Mesenchymal stem cell (in vitro differentiated cells and primary cell): ENCODE measurements at regions not wholly inside any gene's neighbourhood (a gene's known extent, or its start where the extent isn't known, plus 50 kb on each side); places are given as distances from the start of the nearest gene placed in this dataset.

Experiments
- DNase-seq: peaks from one replicate; pipeline ENCODE4 v3.0.0-alpha.2; 2013
- H2AFZ ChIP-seq: one replicate; pipeline ENCODE4 v1.6.1; 2013; ENCODE audit warnings: low read depth, mild to moderate bottlenecking, control low read depth, inconsistent platforms, low read length, moderate library complexity
- H2AK5ac ChIP-seq: 2 replicates; pipeline ENCODE4 v1.6.1; 2013; ENCODE audit warnings: low read length, moderate library complexity, mild to moderate bottlenecking, inconsistent platforms; ENCODE audit not compliant: severe bottlenecking
- H2BK120ac ChIP-seq: one replicate; pipeline ENCODE4 v1.6.1; 2013; ENCODE audit warnings: low read depth, mild to moderate bottlenecking, inconsistent platforms, low read length, moderate library complexity
- H2BK12ac ChIP-seq, 2 experiments: one replicate each; pipeline ENCODE4 v1.6.1; 2013; ENCODE audit warnings: inconsistent platforms in 2 of 2, low read length in 2 of 2, mild to moderate bottlenecking in 2 of 2, moderate library complexity in 2 of 2, control low read depth in 1 of 2
- H2BK15ac ChIP-seq: one replicate; pipeline ENCODE4 v1.6.1; 2013; ENCODE audit warnings: mild to moderate bottlenecking, low read depth, inconsistent platforms; ENCODE audit not compliant: poor library complexity, severe bottlenecking
- H2BK5ac ChIP-seq: 2 replicates; pipeline ENCODE4 v1.6.1; 2013; ENCODE audit warnings: low read depth, mild to moderate bottlenecking, low read length, control low read depth, inconsistent platforms; ENCODE audit not compliant: poor library complexity, severe bottlenecking
- H3K14ac ChIP-seq, 2 experiments: one replicate each; pipeline ENCODE4 v1.6.1; 2013; ENCODE audit warnings: inconsistent platforms in 2 of 2, low read length in 2 of 2, control low read depth in 1 of 2, mild to moderate bottlenecking in 1 of 2, moderate library complexity in 1 of 2
- H3K18ac ChIP-seq, 2 experiments: one replicate each; pipeline ENCODE4 v1.6.1; 2013; ENCODE audit warnings: inconsistent platforms in 2 of 2, low read length in 2 of 2, control low read depth in 1 of 2, low read depth in 1 of 2, mild to moderate bottlenecking in 1 of 2
- H3K23ac ChIP-seq, 2 experiments: one replicate each; pipeline ENCODE4 v1.6.1; 2013; ENCODE audit warnings: inconsistent platforms in 2 of 2, low read length in 2 of 2, mild to moderate bottlenecking in 2 of 2, moderate library complexity in 2 of 2, control low read depth in 1 of 2
- H3K27ac ChIP-seq: 2 replicates; pipeline ENCODE4 v1.5.1; 2013; ENCODE audit warnings: mild to moderate bottlenecking, moderate library complexity, low read length, control low read depth, inconsistent platforms; ENCODE audit not compliant: poor library complexity, severe bottlenecking
- H3K27me3 ChIP-seq, 2 experiments: 2 replicates each; pipeline versions ENCODE4 v1.6.1 to v1.7.0; 2013; ENCODE audit warnings: low read length in 2 of 2, mild to moderate bottlenecking in 2 of 2, moderate library complexity in 2 of 2, control low read depth in 1 of 2, inconsistent platforms in 1 of 2; ENCODE audit not compliant: control insufficient read depth in 1 of 2, insufficient read depth in 1 of 2
- H3K36me3 ChIP-seq, 2 experiments: 2 replicates each; pipeline versions ENCODE4 v1.6.1 to v1.7.0; 2013; ENCODE audit warnings: low read length in 2 of 2, control low read depth in 1 of 2, inconsistent platforms in 1 of 2, low read depth in 1 of 2, mild to moderate bottlenecking in 1 of 2; ENCODE audit not compliant: insufficient read depth in 2 of 2, control insufficient read depth in 1 of 2
- H3K4ac ChIP-seq, 2 experiments: one replicate each; pipeline ENCODE4 v1.6.1; 2013; ENCODE audit warnings: inconsistent platforms in 2 of 2, low read length in 2 of 2, mild to moderate bottlenecking in 2 of 2, moderate library complexity in 2 of 2, control low read depth in 1 of 2, low read depth in 1 of 2
- H3K4me1 ChIP-seq: 2 replicates; pipeline ENCODE4 v1.6.1; 2013; ENCODE audit warnings: low read depth, low read length, control low read depth; ENCODE audit not compliant: control insufficient read depth, insufficient read depth
- H3K4me2 ChIP-seq: 2 replicates; pipeline ENCODE4 v1.6.1; 2013; ENCODE audit warnings: low read length, mild to moderate bottlenecking, inconsistent platforms; ENCODE audit not compliant: poor library complexity, severe bottlenecking
- H3K4me3 ChIP-seq, 2 experiments: 2 replicates each; pipeline versions ENCODE4 v1.5.1 to v1.7.0; 2013; ENCODE audit warnings: low read length in 2 of 2, mild to moderate bottlenecking in 2 of 2, control low read depth in 1 of 2, low read depth in 1 of 2; ENCODE audit not compliant: insufficient read depth in 1 of 2
- H3K79me1 ChIP-seq: replicated peaks from 2 replicates; pipeline ENCODE4 v1.6.1; 2013; ENCODE audit warnings: mild to moderate bottlenecking, control low read depth, low read length, inconsistent platforms; ENCODE audit not compliant: poor library complexity, severe bottlenecking
- H3K9ac ChIP-seq: 2 replicates; pipeline ENCODE4 v1.7.0; 2013; ENCODE audit warnings: mild to moderate bottlenecking, low read length, moderate library complexity
- H3K9me3 ChIP-seq: 2 replicates; pipeline ENCODE4 v1.7.0; 2013; ENCODE audit warnings: mild to moderate bottlenecking, low read length; ENCODE audit not compliant: control insufficient read depth
- H4K8ac ChIP-seq: one replicate; pipeline ENCODE4 v1.6.1; 2013; ENCODE audit warnings: inconsistent platforms, mild to moderate bottlenecking, low read length, moderate library complexity
- H4K91ac ChIP-seq: one replicate; pipeline ENCODE4 v1.6.1; 2013; ENCODE audit warnings: mild to moderate bottlenecking, low read length, inconsistent platforms
- WGBS: methylation state at CpG from one replicate; pipeline ENCODE4 v1.1.7; 2013; ENCODE audit warnings: mixed read lengths; 5-methylcytosine and 5-hydroxymethylcytosine counted together

DNA sequence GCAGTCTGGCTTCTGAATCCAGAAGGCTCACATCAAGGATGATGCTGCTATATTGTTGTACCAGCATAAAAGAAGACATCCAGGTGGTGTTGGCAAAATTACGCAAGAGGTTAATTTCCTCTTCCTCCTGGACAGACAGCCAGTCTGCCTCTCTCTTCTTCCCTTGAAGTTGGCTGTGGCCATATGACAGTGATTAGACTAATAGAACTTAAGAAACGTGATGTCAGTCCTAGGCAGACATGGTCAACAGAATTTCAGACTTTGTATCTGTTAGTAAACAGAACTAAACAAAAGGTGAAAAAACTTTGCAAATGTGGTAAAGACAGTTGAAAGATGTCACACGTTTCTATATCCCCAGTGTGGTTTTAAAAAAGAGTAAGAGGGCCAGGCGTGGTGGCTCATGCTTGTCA lies 465.2 kb upstream of the NR2F2 start:
- no peak overlapping the region for H4K8ac ChIP-seq
- no peaks in the 10 kb centered on the region for H3K4me1 ChIP-seq
- no peaks in the 10 kb centered on the region for H3K36me3 ChIP-seq
- H2BK120ac ChIP-seq, result no peak overlapping the region
- H4K91ac ChIP-seq, result no peak overlapping the region
- no peak overlapping the region for H3K4me3 ChIP-seq
- H2BK15ac ChIP-seq, result no peak overlapping the region
- H2BK12ac ChIP-seq, result peak overlapping the region in 1 of 2 experiments; percentile 42
- H3K18ac ChIP-seq, result peak overlapping the region in 1 of 2 experiments; percentile 34
- no peaks in the 10 kb centered on the region for H3K27me3 ChIP-seq
- H3K4ac ChIP-seq, result no peak overlapping the region
- no peak overlapping the region for H3K9ac ChIP-seq
- no peak overlapping the region for H3K27ac ChIP-seq
- DNase-seq, result no peak
- H3K9me3 ChIP-seq, result no peaks in the 10 kb centered on the region
- H3K4me2 ChIP-seq, result no peak overlapping the region
- no peak overlapping the region for H3K23ac ChIP-seq
- no peak overlapping the region for H3K14ac ChIP-seq
- no peak overlapping the region for H2BK5ac ChIP-seq
- 92% methylated on average over 4 of the region's 4 CpGs for WGBS
- H3K79me1 ChIP-seq, result no peaks in the 10 kb centered on the region
- H2AFZ ChIP-seq, result no peak overlapping the region
- H2AK5ac ChIP-seq, result no peak overlapping the region

DNA sequence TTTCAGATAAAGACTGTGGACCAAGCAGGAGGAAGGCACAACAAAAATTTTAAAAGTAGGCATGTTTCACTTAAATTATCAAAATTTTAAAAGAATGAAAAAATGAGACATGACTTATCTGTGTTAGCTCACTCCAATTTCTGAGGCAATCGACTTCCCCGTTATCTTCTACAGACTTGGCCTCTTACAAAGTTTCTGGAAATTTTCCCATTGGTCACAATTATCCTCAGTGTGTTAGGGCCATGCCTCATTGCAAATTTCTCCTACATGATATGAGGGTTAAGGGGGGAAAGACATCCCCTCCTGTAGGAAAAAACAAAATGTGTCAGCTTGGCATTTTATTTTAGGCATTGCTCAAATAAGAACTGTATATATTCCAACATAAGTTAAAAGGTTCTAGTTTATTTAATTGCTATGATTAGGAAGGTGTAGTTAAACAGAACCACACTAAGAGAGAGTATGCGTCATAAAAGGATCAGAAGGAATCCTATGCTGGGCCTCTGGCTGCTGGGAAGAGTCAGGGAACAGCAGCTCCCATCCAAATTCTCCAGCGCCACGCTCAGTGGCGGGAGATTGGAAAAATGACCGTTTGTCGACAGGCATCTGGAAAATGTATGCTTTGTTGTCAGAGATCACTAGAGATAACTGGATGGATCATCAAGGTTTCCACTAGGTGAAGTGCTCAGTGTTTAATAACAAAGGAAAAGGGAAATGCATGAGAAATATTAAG lies 463.6 kb upstream of the NR2F2 start:
- no peak overlapping the region for H3K23ac ChIP-seq
- H3K27ac ChIP-seq, result no peak overlapping the region
- H2BK12ac ChIP-seq, result no peak overlapping the region
- no peak overlapping the region for H2AK5ac ChIP-seq
- WGBS, result 44% methylated on average over 8 of the region's 8 CpGs
- H2BK120ac ChIP-seq, result no peak overlapping the region
- no peaks in the 10 kb centered on the region for H3K27me3 ChIP-seq
- H3K4me3 ChIP-seq, result no peak overlapping the region
- H3K4ac ChIP-seq, result no peak overlapping the region
- no peak overlapping the region for H4K8ac ChIP-seq
- H2BK15ac ChIP-seq, result no peak overlapping the region
- H4K91ac ChIP-seq, result no peak overlapping the region
- H3K18ac ChIP-seq, result no peak overlapping the region
- H3K9ac ChIP-seq, result no peak overlapping the region
- H3K9me3 ChIP-seq, result no peaks in the 10 kb centered on the region
- H3K36me3 ChIP-seq, result no peaks in the 10 kb centered on the region
- no peak overlapping the region for H2AFZ ChIP-seq
- peak; percentile 26 for DNase-seq
- no peak overlapping the region for H3K4me2 ChIP-seq
- H2BK5ac ChIP-seq, result no peak overlapping the region
- no peak overlapping the region for H3K14ac ChIP-seq
- no peaks in the 10 kb centered on the region for H3K79me1 ChIP-seq
- no peaks in the 10 kb centered on the region for H3K4me1 ChIP-seq

DNA sequence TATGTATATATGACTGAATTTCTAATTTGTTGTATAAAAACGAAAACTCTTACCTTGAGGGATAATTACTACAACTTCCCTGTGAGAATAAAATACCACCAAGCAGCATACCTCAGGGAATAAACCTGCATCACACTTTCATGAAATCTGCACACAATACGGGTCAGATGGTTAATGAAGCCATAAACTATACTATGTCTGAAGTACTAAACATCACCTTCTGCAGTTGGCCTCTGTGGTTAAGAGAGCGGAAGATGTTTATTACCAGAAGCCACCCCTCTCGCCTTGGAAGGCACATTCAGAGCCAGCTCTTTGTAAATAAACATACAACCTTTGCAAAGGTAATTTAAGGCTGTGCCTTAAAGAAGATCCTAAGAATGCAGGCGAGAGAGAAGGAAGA lies 462.1 kb upstream of the NR2F2 start:
- H3K4me2 ChIP-seq, result no peak overlapping the region
- no peaks in the 10 kb centered on the region for H3K4me1 ChIP-seq
- H2AFZ ChIP-seq, result no peak overlapping the region
- H3K27ac ChIP-seq, result no peak overlapping the region
- no peak overlapping the region for H4K91ac ChIP-seq
- H3K4me3 ChIP-seq, result no peak overlapping the region
- H3K79me1 ChIP-seq, result no peaks in the 10 kb centered on the region
- H3K9ac ChIP-seq, result no peak overlapping the region
- no peak overlapping the region for H3K18ac ChIP-seq
- H3K4ac ChIP-seq, result no peak overlapping the region
- no peak for DNase-seq
- no peak overlapping the region for H2BK5ac ChIP-seq
- H4K8ac ChIP-seq, result no peak overlapping the region
- no peak overlapping the region for H3K23ac ChIP-seq
- H2BK12ac ChIP-seq, result no peak overlapping the region
- H3K9me3 ChIP-seq, result no peaks in the 10 kb centered on the region
- WGBS, result 69% methylated on average over 3 of the region's 5 CpGs
- no peaks in the 10 kb centered on the region for H3K36me3 ChIP-seq
- H2AK5ac ChIP-seq, result no peak overlapping the region
- no peaks in the 10 kb centered on the region for H3K27me3 ChIP-seq
- no peak overlapping the region for H2BK120ac ChIP-seq
- no peak overlapping the region for H3K14ac ChIP-seq
- no peak overlapping the region for H2BK15ac ChIP-seq

DNA sequence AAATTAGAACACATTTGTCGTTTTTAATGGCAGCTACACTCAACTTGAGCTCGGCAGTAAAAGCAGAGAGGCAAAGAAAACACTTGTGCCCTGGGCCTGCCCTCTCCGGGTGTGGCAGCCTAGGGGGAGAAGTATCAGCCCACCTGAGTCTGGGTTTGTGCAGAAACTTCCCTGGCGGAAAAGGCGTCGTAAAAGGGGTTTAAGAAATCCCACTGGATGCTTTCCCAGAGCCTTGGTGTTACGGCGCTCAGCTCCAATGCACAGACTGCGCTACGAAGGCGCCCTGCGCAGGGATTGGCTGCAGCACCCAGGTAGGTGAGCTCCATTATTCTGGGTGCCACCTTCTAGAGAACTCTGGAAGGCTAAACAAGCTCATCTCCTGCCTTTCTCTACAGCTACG lies 461.5 kb upstream of the NR2F2 start:
- Histone ChIP-seq H3K4ac (no peak overlapping the region), H2BK15ac (no peak overlapping the region), H3K4me1 (no peaks in the 10 kb centered on the region), H4K91ac (no peak overlapping the region), H2BK12ac (no peak overlapping the region), H3K27ac (no peak overlapping the region), H2BK5ac (no peak overlapping the region), H3K4me2 (no peak overlapping the region), H2BK120ac (no peak overlapping the region), H3K36me3 (no peaks in the 10 kb centered on the region), H3K27me3 (no peaks in the 10 kb centered on the region), H2AFZ (no peak overlapping the region), H2AK5ac (no peak overlapping the region), H3K4me3 (no peak overlapping the region), H4K8ac (peak overlapping the region; percentile 53), H3K23ac (no peak overlapping the region), H3K9me3 (no peaks in the 10 kb centered on the region), H3K18ac (no peak overlapping the region), H3K9ac (no peak overlapping the region), H3K14ac (no peak overlapping the region), H3K79me1 (no peaks in the 10 kb centered on the region)
- no peak for DNase-seq
- 79% methylated on average over 13 of the region's 13 CpGs for WGBS
